ENCODE measurements at regions not wholly inside any gene's neighbourhood (a gene's known extent, or its start where the extent isn't known, plus 50 kb on each side); places are given as distances from the start of the nearest gene placed in this dataset.

- H3K36me3 ChIP-seq (ENCODE audit: control insufficient read depth, low read length) = no peaks in the 10 kb centered on the region
- H3K4me3 ChIP-seq (ENCODE audit: low read length) = no peak overlapping the region
- no peaks in the 10 kb centered on the region for H4K20me1 ChIP-seq (ENCODE audit: control insufficient read depth, insufficient read depth, low read depth, low read length)
- H3K4me1 ChIP-seq (ENCODE audit: control insufficient read depth, low read length) = no peaks in the 10 kb centered on the region
- no peaks in the 10 kb centered on the region for H3F3A ChIP-seq (ENCODE audit: control insufficient read depth, insufficient read depth)
- no peaks in the 10 kb centered on the region for H3K79me2 ChIP-seq (ENCODE audit: control insufficient read depth, low read length)
- TF ChIP-seq EZH2phosphoT487 (IDR thresholded peaks at IDR 0.05; ENCODE audit: borderline replicate concordance, low read length) (no peak), CTCF (IDR thresholded peaks at IDR 0.05; ENCODE audit: low read depth, low read length, poor library complexity, severe bottlenecking) (peak; percentile 77)
- no peak overlapping the region for H3K4me2 ChIP-seq (ENCODE audit: low read length)
- H3K27me3 ChIP-seq (ENCODE audit: control insufficient read depth, low read length) = 0 out of 2 replicates have a peak, but pooled peaks cover 5% of the 10 kb centered on the region
- no peaks in the 10 kb centered on the region for H3K9me3 ChIP-seq (ENCODE audit: control insufficient read depth, insufficient read depth, low read length)
- no peaks in the 10 kb centered on the region for H3K9me2 ChIP-seq (replicated peaks; ENCODE audit: control insufficient read depth, low read length)
- H3K27ac ChIP-seq (ENCODE audit: low read depth, low read length) = no peak overlapping the region
These were observed 352.0 kb downstream of the TNS1 start for GRCh38 chr2:217650716-217651360.

GRCh38 chr2:217650229-217650628 is 352.6 kb downstream of the TNS1 start:
- H3K36me3 ChIP-seq (ENCODE audit: control insufficient read depth, low read length) = no peaks in the 10 kb centered on the region
- H3K9me2 ChIP-seq (replicated peaks; ENCODE audit: control insufficient read depth, low read length) = no peaks in the 10 kb centered on the region
- H3K9me3 ChIP-seq (ENCODE audit: control insufficient read depth, insufficient read depth, low read length) = no peaks in the 10 kb centered on the region
- H3K27ac ChIP-seq (ENCODE audit: low read depth, low read length) = no peak overlapping the region
- no peaks in the 10 kb centered on the region for H3F3A ChIP-seq (ENCODE audit: control insufficient read depth, insufficient read depth)
- TF ChIP-seq CTCF (IDR thresholded peaks at IDR 0.05; ENCODE audit: low read depth, low read length, poor library complexity, severe bottlenecking) (no peak), EZH2phosphoT487 (IDR thresholded peaks at IDR 0.05; ENCODE audit: borderline replicate concordance, low read length) (no peak)
- H3K4me1 ChIP-seq (ENCODE audit: control insufficient read depth, low read length) = no peaks in the 10 kb centered on the region
- H3K79me2 ChIP-seq (ENCODE audit: control insufficient read depth, low read length) = no peaks in the 10 kb centered on the region
- no peak overlapping the region for H3K4me3 ChIP-seq (ENCODE audit: low read length)
- H3K4me2 ChIP-seq (ENCODE audit: low read length) = no peak overlapping the region
- H3K27me3 ChIP-seq (ENCODE audit: control insufficient read depth, low read length) = peaks cover 5% of the 10 kb centered on the region; the same call in 1 of the 2 replicates
- H4K20me1 ChIP-seq (ENCODE audit: control insufficient read depth, insufficient read depth, low read depth, low read length) = no peaks in the 10 kb centered on the region

- Histone ChIP-seq H3K27ac (ENCODE audit: low read depth, low read length) (no peak overlapping the region), H3F3A (ENCODE audit: control insufficient read depth, insufficient read depth) (no peaks in the 10 kb centered on the region), H3K9me2 (replicated peaks; ENCODE audit: control insufficient read depth, low read length) (no peaks in the 10 kb centered on the region), H3K27me3 (ENCODE audit: control insufficient read depth, low read length) (no peaks in the 10 kb centered on the region; the same call in 1 of the 2 replicates), H3K9me3 (ENCODE audit: control insufficient read depth, insufficient read depth, low read length) (no peaks in the 10 kb centered on the region), H3K4me2 (ENCODE audit: low read length) (no peak overlapping the region), H3K36me3 (ENCODE audit: control insufficient read depth, low read length) (no peaks in the 10 kb centered on the region), H4K20me1 (ENCODE audit: control insufficient read depth, insufficient read depth, low read depth, low read length) (no peaks in the 10 kb centered on the region), H3K4me3 (ENCODE audit: low read length) (no peak overlapping the region), H3K79me2 (ENCODE audit: control insufficient read depth, low read length) (no peaks in the 10 kb centered on the region), H3K4me1 (ENCODE audit: control insufficient read depth, low read length) (no peaks in the 10 kb centered on the region)
- no peak for TF ChIP-seq EZH2phosphoT487 (IDR thresholded peaks at IDR 0.05; ENCODE audit: borderline replicate concordance, low read length)
- TF ChIP-seq CTCF (IDR thresholded peaks at IDR 0.05; ENCODE audit: low read depth, low read length, poor library complexity, severe bottlenecking) = no peak
These were observed 354.9 kb downstream of the TNS1 start for GRCh38 chr2:217647925-217648324.

Data from DOHH2 (cell line).